ENCODE measurements at regions not wholly inside any gene's neighbourhood (a gene's known extent, or its start where the extent isn't known, plus 50 kb on each side); places are given as distances from the start of the nearest gene placed in this dataset.

- no peak for TF ChIP-seq CTCF (IDR thresholded peaks at IDR 0.05; ENCODE audit: poor library complexity, severe bottlenecking)
- no peak for TF ChIP-seq EZH2 (IDR thresholded peaks at IDR 0.05; ENCODE audit: borderline replicate concordance, insufficient read depth, low read length, poor library complexity, severe bottlenecking)
- no peak for TF ChIP-seq EP300 (conservative IDR thresholded peaks at IDR 0.05; ENCODE audit: poor library complexity, severe bottlenecking)
- TF ChIP-seq SMC3 (conservative IDR thresholded peaks at IDR 0.05; ENCODE audit: poor library complexity), result no peak
- no peak for TF ChIP-seq MXI1 (conservative IDR thresholded peaks at IDR 0.05; ENCODE audit: poor library complexity, severe bottlenecking)
- TF ChIP-seq TAF1 (IDR thresholded peaks at IDR 0.05; ENCODE audit: low read depth), result no peak
Measured at GRCh38 chr3:69647511-69648110, 91.7 kb upstream of the MITF start.

All from neural cell (in vitro differentiated cells).